BJ (cell line): ENCODE measurements at regions not wholly inside any gene's neighbourhood (a gene's known extent, or its start where the extent isn't known, plus 50 kb on each side); places are given as distances from the start of the nearest gene placed in this dataset.

ENCODE experiments used
- CTCF ChIA-PET: fragments of 350-600 bp; formaldehyde crosslinking; extraction: SDS; loops from one replicate; lab custom pipeline; 2021; ENCODE audit warnings: antibody characterized with exemption, inconsistent platforms; lab: Yijun Ruan, JAX
- POLR2A ChIA-PET: fragments of 300-600 bp; sonication (Branson Sonifier 250); formaldehyde crosslinking; extraction: SDS; loops from one replicate; lab custom pipeline; 2021; ENCODE audit warnings: antibody characterized with exemption; lab: Charles Lee
- DNase-seq: peaks from one replicate; pipeline ENCODE4 v3.0.0-alpha.2; 2011; ENCODE audit warnings: low read depth
- H3K27me3 ChIP-seq: 2 replicates; pipeline ENCODE4 v1.6.0; 2011; ENCODE audit warnings: low read length; ENCODE audit not compliant: control insufficient read depth, insufficient read depth
- H3K36me3 ChIP-seq: 2 replicates; pipeline ENCODE4 v1.5.1; 2011; ENCODE audit warnings: low read length; ENCODE audit not compliant: control insufficient read depth, insufficient read depth
- H3K4me3 ChIP-seq: 2 replicates; pipeline ENCODE4 v1.5.1; 2011; ENCODE audit warnings: low read depth, mild to moderate bottlenecking, control low read depth, low read length
- TF ChIP-seq, protein P1 (sequence below): IDR thresholded peaks from 2 replicates; pipeline ENCODE4 v1.5.1; 2011; ENCODE audit warnings: low read depth, mild to moderate bottlenecking, control low read depth, inconsistent platforms, low read length, moderate library complexity; ENCODE audit not compliant: insufficient read depth

DNA sequence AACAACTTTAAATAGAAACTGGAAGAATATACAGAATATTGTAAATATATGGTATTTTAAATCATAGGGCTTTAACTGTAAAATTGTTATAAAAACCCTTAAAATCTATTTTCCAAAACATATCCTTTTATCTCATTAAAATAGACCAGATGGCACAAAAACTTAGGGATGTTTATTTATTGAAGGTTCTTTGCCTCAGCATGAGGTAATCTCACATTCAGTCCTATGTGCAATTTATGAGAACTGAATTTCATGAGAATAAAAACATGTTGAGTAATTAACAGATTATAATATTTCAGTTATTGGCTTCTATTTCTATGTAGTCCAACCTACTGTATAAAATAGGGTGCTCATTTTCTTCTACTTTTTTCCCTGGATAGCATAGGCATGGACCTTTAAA lies 329.2 kb upstream of the PRR16 start:
- TF ChIP-seq, protein P1, sequence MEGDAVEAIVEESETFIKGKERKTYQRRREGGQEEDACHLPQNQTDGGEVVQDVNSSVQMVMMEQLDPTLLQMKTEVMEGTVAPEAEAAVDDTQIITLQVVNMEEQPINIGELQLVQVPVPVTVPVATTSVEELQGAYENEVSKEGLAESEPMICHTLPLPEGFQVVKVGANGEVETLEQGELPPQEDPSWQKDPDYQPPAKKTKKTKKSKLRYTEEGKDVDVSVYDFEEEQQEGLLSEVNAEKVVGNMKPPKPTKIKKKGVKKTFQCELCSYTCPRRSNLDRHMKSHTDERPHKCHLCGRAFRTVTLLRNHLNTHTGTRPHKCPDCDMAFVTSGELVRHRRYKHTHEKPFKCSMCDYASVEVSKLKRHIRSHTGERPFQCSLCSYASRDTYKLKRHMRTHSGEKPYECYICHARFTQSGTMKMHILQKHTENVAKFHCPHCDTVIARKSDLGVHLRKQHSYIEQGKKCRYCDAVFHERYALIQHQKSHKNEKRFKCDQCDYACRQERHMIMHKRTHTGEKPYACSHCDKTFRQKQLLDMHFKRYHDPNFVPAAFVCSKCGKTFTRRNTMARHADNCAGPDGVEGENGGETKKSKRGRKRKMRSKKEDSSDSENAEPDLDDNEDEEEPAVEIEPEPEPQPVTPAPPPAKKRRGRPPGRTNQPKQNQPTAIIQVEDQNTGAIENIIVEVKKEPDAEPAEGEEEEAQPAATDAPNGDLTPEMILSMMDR, result no peak
- ChIA-PET CTCF (interaction anchor here (0.7 kb wide), 1 partner anchor 311 kb away, joined by 3 read pairs; no protein-coding TSS in a partner anchor), POLR2A (interaction anchor here (0.6 kb wide), 1 partner anchor 32 kb away, joined by 3 read pairs; no protein-coding TSS in a partner anchor)
- Histone ChIP-seq H3K36me3 (no peaks in the 10 kb centered on the region), H3K27me3 (no peaks in the 10 kb centered on the region), H3K4me3 (no peak overlapping the region)
- no peak for DNase-seq

DNA sequence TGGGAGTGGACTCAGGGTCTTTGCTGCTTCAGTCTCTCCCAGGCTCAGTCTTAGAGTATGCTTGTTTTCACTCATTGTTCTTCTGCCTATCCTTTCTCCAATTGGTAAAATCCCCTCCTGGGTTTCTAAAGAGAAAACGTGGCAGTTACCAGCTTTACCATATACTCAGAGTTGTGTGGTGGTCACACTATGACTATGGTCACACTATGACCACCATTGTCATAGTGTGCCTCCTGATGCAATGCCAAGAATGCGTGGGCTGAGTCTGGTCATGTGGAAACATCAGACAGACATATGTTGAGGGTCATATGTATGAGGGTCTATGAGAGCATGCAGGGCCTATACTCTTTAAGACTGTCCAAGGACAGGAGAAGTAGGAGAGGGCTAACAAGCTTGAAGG lies 326.5 kb upstream of the PRR16 start:
- ChIA-PET CTCF (no interaction called here), POLR2A (no interaction called here)
- no peak for DNase-seq
- H3K4me3 ChIP-seq, result no peak overlapping the region
- no peaks in the 10 kb centered on the region for H3K27me3 ChIP-seq
- TF ChIP-seq, protein P1, result no peak
- H3K36me3 ChIP-seq, result no peaks in the 10 kb centered on the region

DNA sequence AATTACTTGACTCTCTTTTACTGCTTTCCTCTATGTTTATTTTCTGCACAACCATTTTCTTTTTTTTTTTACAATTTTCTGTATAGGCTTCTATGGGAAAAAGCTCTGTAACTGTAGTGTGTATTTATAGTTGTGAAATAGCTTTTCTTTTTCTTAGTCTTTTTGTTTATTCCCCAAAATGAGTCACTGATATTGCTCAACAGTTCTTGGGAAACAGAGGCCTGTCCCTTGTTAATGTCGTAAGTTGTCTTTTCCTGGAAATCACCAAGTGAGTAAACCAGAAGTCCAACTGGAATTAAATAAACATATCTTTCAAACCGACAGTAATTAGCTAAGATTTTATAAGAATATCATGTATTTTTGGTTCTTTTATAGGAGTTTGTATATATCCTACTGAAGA lies 325.1 kb upstream of the PRR16 start:
- CTCF ChIA-PET, result no interaction called here

DNA sequence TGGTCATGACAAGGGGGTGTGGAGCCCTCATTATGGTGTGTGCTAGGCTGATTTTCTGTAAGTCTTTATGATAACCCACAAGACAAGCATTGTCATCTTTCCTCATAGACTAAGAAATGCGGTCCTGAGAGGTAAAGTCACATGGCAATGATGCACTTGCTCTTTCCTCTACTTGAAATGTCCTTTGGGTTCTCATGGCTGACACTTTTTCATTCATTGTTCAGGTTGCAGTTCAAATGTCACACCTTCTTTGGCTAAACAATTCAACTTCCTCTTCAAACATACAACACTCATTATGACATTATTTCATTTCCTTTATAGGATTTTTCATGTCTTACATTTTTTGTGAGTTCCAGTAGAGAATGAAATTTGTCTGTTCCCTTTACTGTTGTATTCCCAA lies 323.6 kb upstream of the PRR16 start:
- no peaks in the 10 kb centered on the region for H3K36me3 ChIP-seq
- TF ChIP-seq, protein P1, result no peak
- H3K4me3 ChIP-seq, result no peak overlapping the region
- H3K27me3 ChIP-seq, result no peaks in the 10 kb centered on the region
- POLR2A ChIA-PET, result no interaction called here
- DNase-seq, result no peak
- CTCF ChIA-PET, result no interaction called here

More for the DNA sequence above, 325.1 kb upstream of the PRR16 start:
- DNase-seq, result peak; percentile 96
- TF ChIP-seq, protein P1, result no peak
- H3K4me3 ChIP-seq, result no peak overlapping the region
- POLR2A ChIA-PET, result interaction anchor here (0.6 kb wide), 2 partner anchors 53 to 308 kb away, joined by 9 to 13 read pairs; no protein-coding TSS in a partner anchor
- no peaks in the 10 kb centered on the region for H3K36me3 ChIP-seq
- no peaks in the 10 kb centered on the region for H3K27me3 ChIP-seq

DNA sequence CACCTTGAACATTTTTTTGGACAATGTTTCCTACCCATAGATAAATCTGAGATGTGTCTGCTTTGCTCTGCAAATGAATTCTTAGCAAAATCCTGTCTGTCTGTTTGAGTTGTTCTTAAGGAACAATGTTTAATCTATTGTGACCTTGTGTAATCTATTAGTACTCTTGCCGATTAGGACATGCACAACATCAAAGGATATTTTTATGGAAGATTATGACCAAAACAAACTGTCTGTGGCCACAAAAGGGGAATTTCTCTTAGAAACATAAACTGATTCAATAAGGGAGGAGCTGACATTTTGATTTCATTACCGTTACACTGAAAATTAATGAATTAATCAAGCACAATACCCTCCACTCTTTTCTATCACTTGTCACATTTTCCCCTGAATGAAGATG lies 323.0 kb upstream of the PRR16 start:
- DNase-seq, result no peak
- TF ChIP-seq, protein P1, result no peak
- no peaks in the 10 kb centered on the region for H3K36me3 ChIP-seq
- H3K4me3 ChIP-seq, result no peak overlapping the region
- no peaks in the 10 kb centered on the region for H3K27me3 ChIP-seq
- POLR2A ChIA-PET, result no interaction called here
- CTCF ChIA-PET, result no interaction called here
